Sciatic nerve (tissue), 2 donors: ENCODE measurements at regions not wholly inside any gene's neighbourhood (a gene's known extent, or its start where the extent isn't known, plus 50 kb on each side); places are given as distances from the start of the nearest gene placed in this dataset.

Experiments
- ATAC-seq: fragments of 200-7000 bp; cut with Tn5 transposase; one replicate; pipeline ENCODE4 v1.9.1; 2020; ENCODE audit warnings: mild to moderate bottlenecking, moderate library complexity
- DNase-seq: peaks from one replicate; pipeline ENCODE4 v3.0.0-alpha.2; 2020; ENCODE audit warnings: low spot score
- intact Hi-C: fragments of 100-400 bp; cut with DNase I; formaldehyde crosslinking; loops from one replicate; pipeline ENCODE4 v1.14.2; 2022
- donor health status: DM: no; HTN: no; CAD: no.
- donor health status: DM: no; HTN: no; CAD: no.

- ATAC-seq (no peak), DNase-seq (no peak)
- intact Hi-C loops = no loop called here
Observed at GRCh38 chr1:219699870-219700269, 87.0 kb upstream of the ZC3H11B start.

GRCh38 chr1:219697682-219698081 lies 84.8 kb upstream of the ZC3H11B start:
- no peak for ATAC-seq
- intact Hi-C loops = no loop called here
- DNase-seq = no peak

GRCh38 chr1:219692981-219693380 lies 80.1 kb upstream of the ZC3H11B start:
- intact Hi-C loops = no loop called here
- DNase-seq (no peak), ATAC-seq (no peak)

- DNase-seq (no peak), ATAC-seq (no peak)
- intact Hi-C loops = no loop called here
Observed at GRCh38 chr1:219689774-219690173, 76.9 kb upstream of the ZC3H11B start.

GRCh38 chr1:219687779-219688178 lies 74.9 kb upstream of the ZC3H11B start:
- no peak for ATAC-seq
- intact Hi-C loops = no loop called here

GRCh38 chr1:219686171-219686570 lies 73.3 kb upstream of the ZC3H11B start:
- DNase-seq (no peak), ATAC-seq (no peak)
- intact Hi-C loops = no loop called here

More at GRCh38 chr1:219687779-219688178, 74.9 kb upstream of the ZC3H11B start:
- DNase-seq = no peak

GRCh38 chr1:219682788-219683187 lies 69.9 kb upstream of the ZC3H11B start:
- DNase-seq (no peak), ATAC-seq (no peak)

GRCh38 chr1:219681876-219682275 lies 69.0 kb upstream of the ZC3H11B start:
- ATAC-seq = no peak
- intact Hi-C loops = no loop called here
- DNase-seq = no peak

More at GRCh38 chr1:219682788-219683187, 69.9 kb upstream of the ZC3H11B start:
- intact Hi-C loops = no loop called here

GRCh38 chr1:219676012-219676765 lies 63.3 kb upstream of the ZC3H11B start:
- ATAC-seq (no peak), DNase-seq (no peak)
- intact Hi-C loops = no loop called here

- intact Hi-C loops = no loop called here
- no peak for ATAC-seq
- no peak for DNase-seq
Observed at GRCh38 chr1:219670426-219671149, 57.7 kb upstream of the ZC3H11B start.

GRCh38 chr1:219669556-219669955 lies 56.7 kb upstream of the ZC3H11B start:
- DNase-seq = no peak
- ATAC-seq = no peak
- intact Hi-C loops = no loop called here

- DNase-seq (no peak), ATAC-seq (no peak)
- intact Hi-C loops = no loop called here
Observed at GRCh38 chr1:219669042-219669441, 56.1 kb upstream of the ZC3H11B start.

- intact Hi-C loops = no loop called here
- ATAC-seq = no peak
Observed at GRCh38 chr1:219668446-219668845, 55.5 kb upstream of the ZC3H11B start.

GRCh38 chr1:219666242-219666641 lies 53.3 kb upstream of the ZC3H11B start:
- DNase-seq = no peak
- intact Hi-C loops = no loop called here
- peak; percentile 75 for ATAC-seq

More at GRCh38 chr1:219668446-219668845, 55.5 kb upstream of the ZC3H11B start:
- DNase-seq = no peak

GRCh38 chr1:219665089-219665488 lies 52.2 kb upstream of the ZC3H11B start:
- DNase-seq (no peak), ATAC-seq (no peak)
- intact Hi-C loops = no loop called here

- intact Hi-C loops = no loop called here
- no peak for DNase-seq
- no peak for ATAC-seq
Observed at GRCh38 chr1:219664310-219665029, 51.6 kb upstream of the ZC3H11B start.
